DMS114 treated with DMSO at 0.1 percent for 48 hours (cell line): ENCODE measurements at regions not wholly inside any gene's neighbourhood (a gene's known extent, or its start where the extent isn't known, plus 50 kb on each side); places are given as distances from the start of the nearest gene placed in this dataset.

Experiments used
- DNase-seq: peaks from one replicate; lab custom pipeline; 2025; ENCODE audit not compliant: unreplicated experiment; lab: John Stamatoyannopoulos, UW

DNA sequence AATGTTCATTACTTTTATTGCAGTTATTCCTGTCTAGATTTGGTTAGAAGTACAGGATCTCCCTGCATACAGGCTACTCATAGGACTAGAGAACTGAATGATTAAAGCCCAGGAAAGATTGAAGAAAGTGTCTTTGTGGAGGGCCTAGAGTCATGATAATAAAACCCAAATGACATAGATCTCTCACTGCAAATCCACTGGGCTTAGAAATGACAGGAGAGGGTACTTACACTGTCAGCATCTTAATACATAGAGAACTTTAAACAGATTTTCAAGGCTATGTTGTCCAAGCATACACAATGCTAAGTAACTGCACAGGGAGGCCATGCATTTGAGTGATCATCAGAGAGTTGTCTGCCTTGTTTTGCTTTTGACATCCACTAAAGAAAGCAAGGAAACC, 383.8 kb upstream of the MAP3K7 start:
- no peak for DNase-seq

DNA sequence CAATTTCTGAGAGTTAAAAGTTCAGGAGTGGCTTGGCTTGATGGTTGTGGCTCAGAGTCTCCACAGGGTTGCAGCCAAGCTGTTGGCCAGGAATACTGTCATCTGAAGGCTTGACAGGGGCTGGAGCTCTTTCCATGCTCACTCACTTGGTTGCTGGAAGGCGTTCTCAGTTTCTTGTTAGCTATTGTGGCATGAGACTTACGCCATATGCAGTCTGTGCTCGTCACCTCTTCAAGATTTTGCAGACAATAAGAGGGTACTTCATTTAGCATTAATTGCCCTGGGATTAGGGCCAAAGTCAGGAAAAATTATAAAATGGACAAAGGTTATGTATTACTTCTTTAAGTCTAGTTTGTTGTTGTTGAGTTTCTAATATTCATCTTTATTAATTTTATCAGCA, 380.6 kb upstream of the MAP3K7 start:
- DNase-seq: no peak

DNA sequence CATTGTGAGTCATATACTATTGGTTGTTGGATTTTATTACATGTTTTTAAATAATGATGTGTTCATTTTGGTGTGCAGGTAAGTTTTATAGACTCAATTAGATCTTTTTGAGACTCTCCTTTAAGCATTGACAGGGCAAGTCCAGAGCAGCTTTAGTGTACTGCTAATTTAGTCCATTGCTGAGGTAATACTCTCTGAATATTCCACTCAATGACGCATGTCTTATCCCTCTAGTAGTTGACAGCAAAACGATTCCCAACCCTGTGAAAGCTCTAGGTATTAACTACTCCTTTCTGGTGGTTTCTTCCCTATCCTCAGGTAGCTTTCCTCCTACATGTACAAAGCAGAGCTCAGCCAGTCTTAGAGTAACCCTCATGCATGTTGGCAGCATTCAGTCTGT, 373.5 kb upstream of the MAP3K7 start:
- DNase-seq: no peak

GRCh38 chr6:90955246-90955645, 368.4 kb upstream of the MAP3K7 start:
- no peak for DNase-seq

DNA sequence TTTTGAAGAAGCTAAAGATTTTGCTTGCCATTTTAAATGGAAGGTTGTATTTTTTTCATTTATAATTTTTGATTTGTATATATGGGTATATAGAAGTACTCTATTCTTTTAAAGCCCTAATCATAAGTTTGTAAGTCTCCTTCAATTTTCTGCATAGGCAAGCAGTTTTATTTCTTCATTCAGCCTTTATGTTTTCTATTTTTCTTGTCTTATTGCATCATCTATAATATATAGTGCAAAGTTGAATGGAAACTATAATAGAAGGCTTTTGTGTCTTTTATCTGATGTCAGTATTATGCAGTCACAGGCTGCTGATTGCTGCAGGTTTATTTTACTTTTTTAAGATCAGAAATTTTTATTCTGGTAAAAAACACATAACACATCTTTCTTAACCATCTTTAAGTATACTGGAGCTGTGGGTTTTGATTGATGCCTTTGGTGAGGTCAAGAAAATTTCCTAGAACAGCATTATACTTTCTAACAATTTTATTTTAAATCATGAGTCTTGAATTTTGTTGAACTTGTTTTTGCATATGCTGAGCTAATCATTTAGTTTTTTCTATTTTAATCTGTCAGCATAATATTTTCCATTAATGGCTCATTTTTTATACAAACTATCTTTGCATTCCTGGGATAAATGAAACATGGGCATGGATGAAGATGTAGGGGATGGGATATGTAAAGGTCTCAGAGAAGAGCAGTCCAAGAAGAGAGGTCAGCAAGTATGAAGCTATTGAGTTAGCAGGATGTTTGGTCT, 366.7 kb upstream of the MAP3K7 start:
- no peak for DNase-seq

DNA sequence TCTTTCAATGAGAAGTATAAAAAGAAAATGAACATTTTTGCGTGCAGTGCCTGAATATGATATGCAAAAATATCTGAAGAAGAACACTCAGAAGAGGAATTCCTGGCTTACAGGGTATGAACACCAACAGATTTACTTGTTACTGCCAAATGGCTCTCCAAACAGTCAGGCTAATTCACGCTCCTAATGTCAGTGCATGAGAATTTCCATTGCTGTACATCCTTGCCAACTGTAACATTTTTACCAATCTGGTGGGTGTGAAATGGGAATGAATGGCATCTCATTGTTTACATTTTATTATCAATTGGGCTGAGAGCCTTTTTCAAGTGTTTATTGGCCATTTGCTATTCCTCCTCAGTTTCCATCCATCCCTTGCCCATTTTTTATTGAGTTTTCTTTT, 365.3 kb upstream of the MAP3K7 start:
- DNase-seq: no peak

- DNase-seq: no peak
Measured at GRCh38 chr6:90948540-90948939, 361.7 kb upstream of the MAP3K7 start.

GRCh38 chr6:90947184-90948064, 360.6 kb upstream of the MAP3K7 start:
- DNase-seq: no peak

- no peak for DNase-seq
Measured at GRCh38 chr6:90941885-90942284, 355.0 kb upstream of the MAP3K7 start.

DNA sequence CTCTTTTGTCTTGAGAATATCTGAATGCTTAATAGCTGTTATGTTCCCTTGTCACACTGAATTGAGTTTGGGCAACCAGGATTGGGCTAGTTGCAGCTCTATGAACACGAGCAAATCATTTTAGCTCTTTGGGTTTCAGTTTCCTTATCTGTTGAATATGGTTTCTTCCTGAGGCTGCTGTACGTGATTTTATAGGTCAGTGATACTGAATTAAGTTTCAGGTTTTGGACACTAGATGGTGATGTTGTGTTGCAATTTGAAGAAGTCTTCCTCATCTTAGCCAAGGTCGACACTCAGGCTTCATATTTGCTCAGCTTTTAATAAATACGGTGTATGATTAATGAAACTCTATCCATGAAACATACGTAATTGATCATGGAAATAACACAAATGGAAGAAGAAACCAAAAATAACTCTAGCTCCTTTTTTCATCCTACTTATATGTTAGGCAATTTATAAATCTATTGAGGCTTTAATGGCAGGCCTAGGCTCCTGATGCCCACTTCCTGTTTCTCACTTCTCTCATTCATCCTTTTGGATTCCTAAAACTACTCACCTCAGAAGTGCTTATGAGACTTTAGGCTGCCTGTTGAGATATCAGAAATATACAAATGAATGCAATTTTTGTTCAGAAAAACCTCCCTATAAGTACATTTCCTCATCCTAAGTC, 354.1 kb upstream of the MAP3K7 start:
- DNase-seq: peak; percentile 38

GRCh38 chr6:90939906-90940305, 353.0 kb upstream of the MAP3K7 start:
- DNase-seq: no peak

GRCh38 chr6:90938122-90938521, 351.2 kb upstream of the MAP3K7 start:
- no peak for DNase-seq

DNA sequence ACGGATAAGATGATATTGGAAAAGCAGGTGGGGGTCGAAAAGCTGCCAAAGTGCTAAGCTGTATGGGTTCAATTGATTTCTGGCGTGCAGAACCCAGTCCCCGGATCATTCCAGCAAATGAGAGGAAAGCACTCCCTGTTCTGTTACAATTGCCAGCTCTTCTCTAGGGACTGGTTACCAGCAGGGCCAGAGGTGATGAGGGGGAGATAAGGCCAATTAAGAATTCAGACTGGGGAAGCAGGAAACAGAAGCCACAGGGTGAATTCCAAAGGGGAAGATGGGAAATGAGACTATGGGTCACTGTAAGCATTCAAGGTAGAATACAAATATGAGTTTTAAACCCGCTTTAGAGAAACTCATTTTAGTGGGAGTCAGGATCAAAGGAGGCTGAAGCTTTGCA, 349.4 kb upstream of the MAP3K7 start:
- no peak for DNase-seq

GRCh38 chr6:90934966-90935365, 348.1 kb upstream of the MAP3K7 start:
- DNase-seq: no peak

DNA sequence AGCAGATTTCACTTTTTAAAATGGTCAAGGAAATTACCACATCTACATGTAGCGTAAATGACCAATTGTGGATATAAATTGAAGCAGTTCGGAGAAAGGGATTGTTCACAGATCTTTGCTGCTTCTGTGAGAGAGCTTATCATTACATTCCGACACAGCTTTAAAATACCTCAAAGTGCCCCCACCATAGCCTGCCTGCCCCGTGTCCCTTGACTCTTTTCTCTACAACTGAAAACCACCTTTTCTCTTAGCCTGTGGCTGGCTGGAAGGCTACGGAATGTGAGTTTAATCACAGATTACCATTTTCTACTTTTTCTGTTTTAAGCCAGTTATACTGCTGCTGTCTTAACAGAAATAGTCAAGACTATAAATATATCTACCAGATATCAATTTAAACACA, 347.2 kb upstream of the MAP3K7 start:
- DNase-seq: no peak

DNA sequence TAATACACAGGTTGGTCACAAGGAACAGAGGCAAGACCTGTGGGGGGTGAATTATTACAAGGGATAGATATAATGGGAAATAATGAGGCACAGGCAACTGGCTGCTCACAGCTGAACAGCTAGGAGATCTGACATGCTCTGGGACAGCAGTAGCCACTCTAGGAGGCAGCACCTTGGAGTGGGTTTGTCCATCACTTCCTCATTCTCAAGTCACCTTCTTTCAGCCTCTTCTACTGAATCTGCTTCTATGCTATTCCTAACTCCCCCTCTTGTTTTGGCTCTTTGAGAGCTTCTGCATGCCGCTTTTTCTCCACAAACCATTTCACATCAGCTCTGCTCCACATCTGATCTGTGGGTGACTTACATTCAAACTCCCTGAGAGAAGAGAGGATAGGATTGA, 345.5 kb upstream of the MAP3K7 start:
- DNase-seq: no peak

DNA sequence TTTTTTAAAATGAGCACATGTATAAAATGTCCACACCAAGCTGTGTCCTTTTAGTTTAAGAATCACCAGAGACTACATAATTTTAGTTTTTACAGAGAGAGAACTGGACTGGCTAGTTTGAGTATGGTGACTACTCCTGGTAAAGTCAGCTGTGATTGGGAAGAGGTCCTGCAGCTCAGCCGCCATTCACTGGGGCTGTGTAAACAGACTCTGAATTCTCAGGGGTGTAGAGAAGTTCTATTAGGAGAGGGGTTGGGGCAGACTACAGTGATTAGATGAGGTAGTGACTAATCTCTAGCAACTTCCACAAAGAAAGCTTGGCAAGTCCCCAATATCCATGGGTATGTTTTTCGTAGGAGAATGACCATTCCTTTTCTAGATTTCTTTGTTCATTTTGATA, 341.2 kb upstream of the MAP3K7 start:
- no peak for DNase-seq

GRCh38 chr6:90925726-90926125, 338.9 kb upstream of the MAP3K7 start:
- DNase-seq: no peak

DNA sequence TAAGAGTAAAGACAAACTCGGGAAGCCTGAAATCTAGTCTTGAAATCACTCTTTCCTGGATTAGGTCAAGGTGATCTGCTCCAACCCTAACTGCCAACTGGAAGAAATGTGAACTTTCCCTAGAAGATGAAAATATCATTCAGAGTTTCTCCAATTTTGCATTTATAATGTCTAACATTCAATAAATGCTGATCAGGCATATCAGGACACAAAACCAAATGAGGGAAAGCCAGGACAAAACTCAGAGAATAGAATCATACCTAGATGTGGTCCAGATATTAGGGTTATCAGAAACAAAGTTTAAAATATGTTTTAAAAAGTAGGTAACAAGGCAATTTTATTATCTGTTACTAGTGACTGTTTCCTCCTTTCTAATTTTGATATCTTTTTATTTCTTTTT, 335.5 kb upstream of the MAP3K7 start:
- DNase-seq: no peak

- DNase-seq: no peak
Measured at GRCh38 chr6:90918361-90918760, 331.5 kb upstream of the MAP3K7 start.

DNA sequence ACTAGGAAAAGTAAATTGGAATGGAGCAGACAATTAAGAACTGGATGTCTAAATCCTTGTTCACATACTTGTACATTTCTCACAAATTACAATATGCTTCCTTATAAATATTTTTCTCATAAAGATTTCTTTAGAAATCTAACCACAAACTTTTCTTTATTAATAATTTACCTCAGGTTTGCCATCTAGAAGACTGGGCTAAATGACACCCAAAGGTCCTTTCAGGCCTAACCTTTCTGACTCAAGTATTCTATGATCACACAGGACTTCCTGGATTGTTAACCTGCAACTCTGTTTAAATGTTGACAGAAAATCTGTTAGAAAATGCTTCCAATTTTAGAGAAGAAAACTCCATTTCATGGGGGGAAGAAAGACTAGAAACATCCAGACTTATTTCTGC, 330.5 kb upstream of the MAP3K7 start:
- no peak for DNase-seq

- DNase-seq: no peak
Measured at GRCh38 chr6:90916968-90917367, 330.1 kb upstream of the MAP3K7 start.
